ENCODE measurements at regions not wholly inside any gene's neighbourhood (a gene's known extent, or its start where the extent isn't known, plus 50 kb on each side); places are given as distances from the start of the nearest gene placed in this dataset.

- peaks cover 6 to 14% of the 10 kb centered on the region in 2 experiments; a peak in 2 of 4 replicates for H3K9me3 ChIP-seq (ENCODE audit: control insufficient read depth in 1 of 2, insufficient read depth in 1 of 2, low read depth in 1 of 2, low read length in 2 of 2)
- RAD21 ChIA-PET (ENCODE audit: low non-redundant PET in 1 of 2, low total read pairs in 2 of 2, uncharacterized antibody in 2 of 2, unreplicated experiment in 2 of 2): no interaction called here
- POLR2A ChIA-PET: no interaction called here
- H3K27ac ChIP-seq (ENCODE audit: low read depth, low read length): no peak overlapping the region
- ATAC-seq (no peak), DNase-seq (ENCODE audit: low read depth, low spot score) (no peak)
- H3K79me2 ChIP-seq (ENCODE audit: insufficient read depth, low read length): no peaks in the 10 kb centered on the region
- TF ChIP-seq EZH2phosphoT487 (IDR thresholded peaks at IDR 0.05; ENCODE audit: borderline replicate concordance) (no peak), EGR1 (IDR thresholded peaks at IDR 0.05; ENCODE audit: low read depth) (no peak), ZFX (IDR thresholded peaks at IDR 0.05) (no peak), REST (IDR thresholded peaks at IDR 0.05; ENCODE audit: low read depth) (no peak), ZNF274 (IDR thresholded peaks at IDR 0.05; ENCODE audit: low read depth, low read length) (no peak), SRF (IDR thresholded peaks at IDR 0.05; ENCODE audit: low read depth) (no peak), SP1 (IDR thresholded peaks at IDR 0.05; ENCODE audit: low read depth) (no peak), POLR2A (IDR thresholded peaks at IDR 0.05; ENCODE audit: borderline replicate concordance, extremely low read depth, insufficient read depth, insufficient read length) (no peak), CEBPB (IDR thresholded peaks at IDR 0.05; ENCODE audit: low read depth) (no peak), CBX3 (IDR thresholded peaks at IDR 0.05; ENCODE audit: low read depth) (no peak), JUND (IDR thresholded peaks at IDR 0.05) (no peak), EZH2 (IDR thresholded peaks at IDR 0.05) (no peak), ZBTB33 (IDR thresholded peaks at IDR 0.05; ENCODE audit: extremely low read depth, insufficient replicate concordance, low read length) (no peak)
- no peaks in the 10 kb centered on the region for H3K4me1 ChIP-seq (ENCODE audit: control insufficient read depth in 1 of 2, insufficient read depth in 2 of 2, low read length in 2 of 2)
- H3K9me2 ChIP-seq (ENCODE audit: insufficient read depth): no peaks in the 10 kb centered on the region
- no peak overlapping the region for H3K4me2 ChIP-seq (ENCODE audit: low read length)
- H3K27me3 ChIP-seq (ENCODE audit: insufficient read depth, low read length): no peaks in the 10 kb centered on the region
- no peak overlapping the region for H3K4me3 ChIP-seq (replicated peaks in 1 of 2; ENCODE audit: low read depth in 1 of 2, low read length in 2 of 2)
- no peak overlapping the region for H2AFZ ChIP-seq (ENCODE audit: low read depth, low read length, poor library complexity, severe bottlenecking)
- CTCF ChIA-PET: no interaction called here
- intact Hi-C loops (cut with micrococcal nuclease): no loop called here
- no peaks in the 10 kb centered on the region for H3K36me3 ChIP-seq (ENCODE audit: control insufficient read depth in 1 of 2, insufficient read depth in 2 of 2, low read length in 2 of 2)
- no peak overlapping the region for H3K9ac ChIP-seq (ENCODE audit: low read length)
- BruUV-seq (replicated peaks): no TSS peak
- H4K20me1 ChIP-seq (ENCODE audit: insufficient read depth): no peaks in the 10 kb centered on the region
These were observed 423.1 kb downstream of the TOX3 start for GRCh38 chr16:52123842-52124241.
